ENCODE measurements at regions not wholly inside any gene's neighbourhood (a gene's known extent, or its start where the extent isn't known, plus 50 kb on each side); places are given as distances from the start of the nearest gene placed in this dataset.

- peaks cover 30% of the 10 kb centered on the region for H3K27me3 Mint-ChIP-seq (ENCODE audit: insufficient read depth)
- no peak for DNase-seq
- no peaks in the 10 kb centered on the region for H3K9me3 Mint-ChIP-seq
Observed at GRCh38 chr19:30229525-30230174, 142.5 kb upstream of the ZNF536 start.

DNA sequence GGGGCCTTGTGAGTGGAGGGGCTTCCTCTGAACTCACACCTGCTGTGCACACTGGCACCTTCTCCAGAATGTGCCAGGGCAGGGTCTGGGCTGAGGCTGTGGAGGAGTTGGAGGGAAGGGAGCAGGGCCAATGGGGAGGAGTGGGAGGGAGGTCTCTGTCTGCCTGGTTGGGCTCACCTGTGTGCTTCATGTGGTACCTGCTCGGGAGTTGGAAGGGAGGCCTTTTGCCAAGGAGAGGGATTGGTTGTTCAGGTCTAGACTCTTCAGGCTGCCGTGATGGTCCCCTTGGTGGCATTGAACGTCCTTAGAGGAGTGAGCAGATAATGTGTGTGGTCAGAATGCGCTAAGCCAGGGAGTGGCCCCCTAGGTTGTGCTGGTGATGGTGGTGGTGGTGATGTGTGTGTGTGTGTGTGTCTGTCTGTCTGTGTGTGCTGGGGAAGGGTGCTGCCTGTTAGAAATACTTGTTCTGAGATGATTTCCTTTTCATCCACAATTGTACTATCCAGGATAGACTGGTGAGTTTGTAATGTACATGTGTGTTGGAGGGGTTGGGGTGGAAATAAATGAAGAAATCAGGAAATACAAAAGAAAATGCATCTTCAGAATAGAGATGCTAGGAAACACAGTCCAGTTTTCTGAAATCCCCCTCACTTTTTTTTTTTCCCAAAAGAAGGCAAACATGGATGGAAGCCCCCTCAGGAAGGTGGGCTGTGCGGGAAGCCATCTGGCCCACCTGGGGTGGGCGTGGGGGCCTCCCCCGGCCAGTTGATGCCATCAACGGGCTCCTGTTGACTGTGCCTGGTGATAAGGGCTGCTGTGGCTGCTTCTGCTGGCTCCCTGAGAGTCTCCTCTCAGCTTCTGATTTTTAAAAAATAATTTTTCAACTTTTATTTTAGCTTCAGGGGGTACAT is 140.5 kb upstream of the ZNF536 start:
- H3K4me3 Mint-ChIP-seq, result no peak overlapping the region
- peaks cover 21% of the 10 kb centered on the region for H3K27me3 Mint-ChIP-seq (ENCODE audit: insufficient read depth)
- H3K36me3 Mint-ChIP-seq (ENCODE audit: low read depth), result no peaks in the 10 kb centered on the region

More at GRCh38 chr19:30229525-30230174, 142.5 kb upstream of the ZNF536 start:
- H3K36me3 Mint-ChIP-seq (ENCODE audit: low read depth), result no peaks in the 10 kb centered on the region
- TF ChIP-seq CTCF (IDR thresholded peaks at IDR 0.05), result no peak
- no peak overlapping the region for H3K27ac Mint-ChIP-seq
- no peak overlapping the region for H3K4me3 Mint-ChIP-seq
- H3K4me1 Mint-ChIP-seq (ENCODE audit: low read depth), result peaks cover 23% of the 10 kb centered on the region

GRCh38 chr19:30233375-30233774 is 138.8 kb upstream of the ZNF536 start:
- H3K27me3 Mint-ChIP-seq (ENCODE audit: insufficient read depth), result peaks cover 13% of the 10 kb centered on the region
- DNase-seq, result no peak
- no peak overlapping the region for H3K4me3 Mint-ChIP-seq
- no peaks in the 10 kb centered on the region for H3K9me3 Mint-ChIP-seq
- H3K4me1 Mint-ChIP-seq (ENCODE audit: low read depth), result peaks cover 6% of the 10 kb centered on the region
- TF ChIP-seq CTCF (IDR thresholded peaks at IDR 0.05), result no peak
- no peak overlapping the region for H3K27ac Mint-ChIP-seq
- no peaks in the 10 kb centered on the region for H3K36me3 Mint-ChIP-seq (ENCODE audit: low read depth)

More for the DNA sequence above, 140.5 kb upstream of the ZNF536 start:
- Mint-ChIP-seq H3K27ac (no peak overlapping the region), H3K9me3 (no peaks in the 10 kb centered on the region), H3K4me1 (ENCODE audit: low read depth) (peaks cover 12% of the 10 kb centered on the region)
- no peak for TF ChIP-seq CTCF (IDR thresholded peaks at IDR 0.05)
- no peak for DNase-seq

- Mint-ChIP-seq H3K27me3 (ENCODE audit: insufficient read depth) (peaks cover 9% of the 10 kb centered on the region), H3K36me3 (ENCODE audit: low read depth) (no peaks in the 10 kb centered on the region), H3K4me3 (no peak overlapping the region), H3K27ac (no peak overlapping the region), H3K9me3 (peaks cover 11% of the 10 kb centered on the region), H3K4me1 (ENCODE audit: low read depth) (no peaks in the 10 kb centered on the region)
- DNase-seq, result no peak
- TF ChIP-seq CTCF (IDR thresholded peaks at IDR 0.05), result no peak
Observed at GRCh38 chr19:30235946-30236345, 136.2 kb upstream of the ZNF536 start.

- no peak overlapping the region for H3K4me3 Mint-ChIP-seq
- DNase-seq, result no peak
- peaks cover 6% of the 10 kb centered on the region for H3K27me3 Mint-ChIP-seq (ENCODE audit: insufficient read depth)
- no peaks in the 10 kb centered on the region for H3K36me3 Mint-ChIP-seq (ENCODE audit: low read depth)
- H3K4me1 Mint-ChIP-seq (ENCODE audit: low read depth), result no peaks in the 10 kb centered on the region
- no peak for TF ChIP-seq CTCF (IDR thresholded peaks at IDR 0.05)
- H3K27ac Mint-ChIP-seq, result no peak overlapping the region
- H3K9me3 Mint-ChIP-seq, result peaks cover 18% of the 10 kb centered on the region
Observed at GRCh38 chr19:30236587-30236986, 135.6 kb upstream of the ZNF536 start.
